SK-N-SH (cell line): ENCODE measurements at regions not wholly inside any gene's neighbourhood (a gene's known extent, or its start where the extent isn't known, plus 50 kb on each side); places are given as distances from the start of the nearest gene placed in this dataset.
"Not testable (repeated sequence)": the region's sequence is repeated elsewhere in the genome, so short reads cannot be mapped to it uniquely, and the experiment has no call there.

Experiments
- CTCF ChIA-PET: fragments of 300-600, 350-600 bp; formaldehyde crosslinking; extraction: SDS; loops from one replicate; lab custom pipeline; 2021; lab: Yijun Ruan, JAX
- POLR2A ChIA-PET: fragments of 350-600 bp; sonication (Branson Sonifier 250); formaldehyde crosslinking; extraction: SDS; loops from one replicate; lab custom pipeline; 2020; ENCODE audit warnings: antibody characterized with exemption, inconsistent platforms; lab: Yijun Ruan, JAX
- DNase-seq: peaks from one replicate; pipeline ENCODE4 v3.0.0; 2012
- H2AFZ ChIP-seq: fragments of 200-600 bp; sonication (generic); 2 replicates; pipeline ENCODE4 v1.8.1; 2016; ENCODE audit warnings: antibody characterized with exemption, mild to moderate bottlenecking, low read depth
- H3F3A ChIP-seq: fragments of 200-600 bp; sonication (generic); replicated peaks from 2 replicates; pipeline ENCODE3; 2016; ENCODE audit warnings: antibody characterized with exemption, mild to moderate bottlenecking; ENCODE audit not compliant: insufficient read depth
- H3K27ac ChIP-seq, 2 experiments: fragments of 200-500 bp in 1 of 2; fragments of 200-600 bp in 1 of 2; sonication (Bioruptor generic) in 1 of 2; sonication (generic), shearing (Covaris generic) in 1 of 2; 2 replicates each; pipeline versions ENCODE4 v1.5.1 to v1.6.1; 2014 to 2016; ENCODE audit warnings: low read depth in 2 of 2, inconsistent platforms in 1 of 2, low read length in 1 of 2, mild to moderate bottlenecking in 1 of 2, mixed read lengths in 1 of 2
- H3K27me3 ChIP-seq: fragments of 200-600 bp; sonication (generic), shearing (Covaris generic); 2 replicates; pipeline ENCODE4 v1.6.1; 2016; ENCODE audit warnings: mixed run types; ENCODE audit not compliant: insufficient read depth
- H3K36me3 ChIP-seq, 2 experiments: fragments of 200-500 bp in 1 of 2; fragments of 200-600 bp in 1 of 2; sonication (Bioruptor generic) in 1 of 2; sonication (generic) in 1 of 2; replicated peaks in 1 of 2; 2 replicates each; pipeline versions ENCODE3 to v1.5.1; 2014 to 2016; ENCODE audit warnings: low read length in 1 of 2, mild to moderate bottlenecking in 1 of 2; ENCODE audit not compliant: insufficient read depth in 2 of 2, control insufficient read depth in 1 of 2
- H3K4me1 ChIP-seq, 2 experiments: fragments of 200-500 bp in 1 of 2; fragments of 200-600 bp in 1 of 2; sonication (Bioruptor generic) in 1 of 2; sonication (generic), shearing (Covaris generic) in 1 of 2; 2 replicates each; pipeline versions ENCODE4 v1.5.1 to v1.6.1; 2014 to 2016; ENCODE audit warnings: low read depth in 1 of 2, low read length in 1 of 2, mixed run types in 1 of 2; ENCODE audit not compliant: insufficient read depth in 2 of 2, control insufficient read depth in 1 of 2
- H3K4me2 ChIP-seq: fragments of 200-600 bp; sonication (generic), shearing (Covaris generic); 2 replicates; pipeline ENCODE4 v1.6.1; 2017; ENCODE audit warnings: mixed run types
- H3K4me3 ChIP-seq, 2 experiments: fragments of 200-500 bp in 1 of 2; fragments of 200-600 bp in 1 of 2; sonication (Bioruptor generic) in 1 of 2; sonication (generic), shearing (Covaris generic) in 1 of 2; 2 replicates each; pipeline versions ENCODE4 v1.5.1 to v1.8.1; 2014 to 2016; ENCODE audit warnings: low read depth in 2 of 2, inconsistent platforms in 1 of 2, low read length in 1 of 2, mild to moderate bottlenecking in 1 of 2, mixed read lengths in 1 of 2, moderate library complexity in 1 of 2
- H3K79me2 ChIP-seq: fragments of 200-600 bp; sonication (generic); 2 replicates; pipeline ENCODE4 v1.8.1; 2017; ENCODE audit warnings: mild to moderate bottlenecking; ENCODE audit not compliant: insufficient read depth
- H3K9ac ChIP-seq: fragments of 200-600 bp; sonication (generic); 2 replicates; pipeline ENCODE4 v1.6.1; 2017; ENCODE audit warnings: mixed run types
- H3K9me2 ChIP-seq: fragments of 200-600 bp; sonication (generic); 2 replicates; pipeline ENCODE4 v1.6.1; 2017; ENCODE audit warnings: mixed run types
- H3K9me3 ChIP-seq: fragments of 200-600 bp; sonication (generic); 2 replicates; pipeline ENCODE4 v1.6.1; 2017; ENCODE audit warnings: mixed run types, mild to moderate bottlenecking, moderate library complexity
- H4K20me1 ChIP-seq: fragments of 200-600 bp; sonication (generic); 2 replicates; pipeline ENCODE4 v1.6.1; 2017; ENCODE audit warnings: mild to moderate bottlenecking, mixed run types; ENCODE audit not compliant: insufficient read depth
- CTCF ChIP-seq: fragments of 200-600 bp; sonication (generic); IDR thresholded peaks from 2 replicates; pipeline ENCODE4 v1.6.1; 2017; ENCODE audit warnings: antibody characterized with exemption, mild to moderate bottlenecking, moderate library complexity
- ELF1 ChIP-seq: IDR thresholded peaks from 2 replicates; pipeline ENCODE4 v1.4.0; 2012
- EP300 ChIP-seq, 2 experiments: IDR thresholded peaks; 2 replicates each; pipeline versions ENCODE4 v1.4.0 to v1.6.1; 2012; ENCODE audit warnings: borderline replicate concordance in 1 of 2, low read depth in 1 of 2, low read length in 1 of 2
- GABPA ChIP-seq: IDR thresholded peaks from 2 replicates; pipeline ENCODE4 v1.4.0; 2012; ENCODE audit warnings: low read depth, mild to moderate bottlenecking
- JUND ChIP-seq: IDR thresholded peaks from 2 replicates; pipeline ENCODE4 v1.4.0; 2012
- NFIC ChIP-seq: IDR thresholded peaks from 2 replicates; pipeline ENCODE4 v1.4.0; 2012; ENCODE audit warnings: borderline replicate concordance
- PBX3 ChIP-seq: IDR thresholded peaks from 2 replicates; pipeline ENCODE4; 2012
- POLR2AphosphoS5 ChIP-seq: IDR thresholded peaks from 2 replicates; pipeline ENCODE4 v1.6.1; 2012; ENCODE audit warnings: low read depth, low read length
- RAD21 ChIP-seq: IDR thresholded peaks from 2 replicates; pipeline ENCODE4 v1.6.1; 2012; ENCODE audit warnings: mild to moderate bottlenecking, low read length
- RCOR1 ChIP-seq: fragments of 150-350 bp; IDR thresholded peaks from 2 replicates; pipeline ENCODE4 v1.6.1; 2017; ENCODE audit warnings: antibody characterized with exemption, low read length
- RFX5 ChIP-seq: IDR thresholded peaks from 2 replicates; pipeline ENCODE4 v1.6.1; 2012; ENCODE audit warnings: mild to moderate bottlenecking, improper control_type of control experiment, low read length
- RXRA ChIP-seq: IDR thresholded peaks from 2 replicates; pipeline ENCODE4 v1.4.0; 2012; ENCODE audit warnings: low read depth, mild to moderate bottlenecking, borderline replicate concordance
- SMC3 ChIP-seq: IDR thresholded peaks from 2 replicates; pipeline ENCODE4 v1.6.1; 2012; ENCODE audit warnings: low read depth, low read length, improper control_type of control experiment
- TCF12 ChIP-seq: IDR thresholded peaks from 2 replicates; pipeline ENCODE4 v1.4.0; 2012
- USF2 ChIP-seq: fragments of 150-350 bp; IDR thresholded peaks from 2 replicates; pipeline ENCODE4 v1.6.1; 2017; ENCODE audit warnings: antibody characterized with exemption, low read length, low read depth, borderline replicate concordance
- YY1 ChIP-seq: IDR thresholded peaks from 2 replicates; pipeline ENCODE4 v1.4.0; 2012; ENCODE audit warnings: low read depth, mild to moderate bottlenecking
- ZBTB33 ChIP-seq: IDR thresholded peaks from 2 replicates; pipeline ENCODE4 v1.4.0; 2012; ENCODE audit warnings: low read depth, borderline replicate concordance
- WGBS: methylation state at CpG from one replicate; pipeline ENCODE4 v1.1.6; 2017; ENCODE audit warnings: low lambda C conversion rate; 5-methylcytosine and 5-hydroxymethylcytosine counted together

- H3K79me2 ChIP-seq, H2AFZ ChIP-seq, POLR2A ChIA-PET, H4K20me1 ChIP-seq, H3K4me3 ChIP-seq, CTCF ChIA-PET, DNase-seq, H3F3A ChIP-seq, H3K27ac ChIP-seq, H3K27me3 ChIP-seq, H3K9ac ChIP-seq, H3K9me2 ChIP-seq, H3K36me3 ChIP-seq, H3K4me1 ChIP-seq, H3K9me3 ChIP-seq, H3K4me2 ChIP-seq: not testable (repeated sequence)
- 95% methylated on average over 25 of the region's 28 CpGs for WGBS
Observed at GRCh38 chr5:93213111-93213794, 367.8 kb downstream of the NR2F1-AS1 start.

DNA sequence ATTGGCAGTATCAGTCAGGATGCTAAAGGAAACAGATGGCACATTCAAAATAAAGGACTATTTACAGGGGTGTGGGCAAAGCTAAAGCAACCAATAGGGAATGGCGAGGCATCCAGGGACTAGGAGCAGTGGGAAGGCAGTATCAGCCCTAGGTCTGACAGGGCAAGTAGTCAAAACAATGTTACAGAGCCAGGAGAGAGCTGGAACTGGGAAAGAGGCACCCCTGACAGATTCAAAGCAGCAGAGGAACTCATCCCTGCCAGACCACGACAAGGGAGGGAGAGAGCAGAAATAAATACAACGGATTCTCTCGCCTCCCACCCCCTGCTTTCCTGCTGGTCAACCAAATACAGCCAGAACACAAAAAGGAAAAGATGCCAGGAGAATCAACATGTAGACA, 371.5 kb downstream of the NR2F1-AS1 start:
- Histone ChIP-seq H3K4me2 (no peak overlapping the region), H3K9ac (no peak overlapping the region), H3K27me3 (no peaks in the 10 kb centered on the region), H3K9me3 (no peaks in the 10 kb centered on the region), H3K27ac (no peak overlapping the region; a peak in 1 of 4 replicates), H4K20me1 (no peaks in the 10 kb centered on the region), H3K4me3 (no peak overlapping the region), H3K36me3 (no peaks in the 10 kb centered on the region), H3F3A (no peaks in the 10 kb centered on the region), H3K79me2 (no peaks in the 10 kb centered on the region), H3K4me1 (peaks cover 0 to 4% of the 10 kb centered on the region in 2 experiments; a peak in 1 of 4 replicates), H2AFZ (no peak overlapping the region), H3K9me2 (no peaks in the 10 kb centered on the region)
- DNase-seq, result no peak
- ChIA-PET CTCF (interaction anchor here (1.5 kb wide), 1 partner anchor 9 kb away, joined by 3 read pairs; no protein-coding TSS in a partner anchor), POLR2A (no interaction called here)
- 86% methylated on average over 4 of the region's 4 CpGs for WGBS
- TF ChIP-seq TCF12, result no peak
- no peak for TF ChIP-seq SMC3
- no peak for TF ChIP-seq RFX5
- TF ChIP-seq ELF1, result no peak
- no peak for TF ChIP-seq CTCF
- TF ChIP-seq NFIC, result no peak
- no peak for TF ChIP-seq EP300 (IDR thresholded peaks at IDR 0.05; ENCODE audit: borderline replicate concordance in 1 of 2, low read depth in 1 of 2, low read length in 1 of 2)
- no peak for TF ChIP-seq ZBTB33
- TF ChIP-seq USF2, result no peak
- TF ChIP-seq POLR2AphosphoS5, result no peak
- no peak for TF ChIP-seq RXRA
- TF ChIP-seq YY1, result no peak
- no peak for TF ChIP-seq RAD21
- no peak for TF ChIP-seq JUND
- no peak for TF ChIP-seq RCOR1
- TF ChIP-seq PBX3, result no peak
- TF ChIP-seq GABPA, result no peak
